ENCODE measurements at regions not wholly inside any gene's neighbourhood (a gene's known extent, or its start where the extent isn't known, plus 50 kb on each side); places are given as distances from the start of the nearest gene placed in this dataset.

DNA sequence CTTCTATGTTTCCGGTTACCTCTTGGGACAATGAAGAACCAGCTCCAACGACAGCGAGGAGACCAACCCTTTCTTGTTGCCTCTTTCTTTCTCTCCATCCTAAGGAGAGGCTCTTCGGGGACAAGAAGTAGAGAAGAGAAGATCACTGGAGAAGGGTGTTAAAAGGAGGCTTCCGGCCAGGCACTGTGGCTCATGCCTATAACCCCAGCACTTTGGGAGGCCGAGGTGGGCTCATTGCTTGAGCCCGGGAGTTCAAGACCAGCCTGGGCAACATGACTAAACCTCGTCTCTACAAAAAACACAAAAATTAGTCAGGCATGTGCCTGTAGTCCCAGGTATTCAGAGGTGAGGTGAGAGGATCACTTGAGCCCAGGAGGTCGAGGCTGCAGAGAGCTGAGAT is 90.8 kb upstream of the TNFAIP3 start:
- no peaks in the 10 kb centered on the region for H3K36me3 ChIP-seq (ENCODE audit: control insufficient read depth in 4 of 4, insufficient read depth in 3 of 4, low read depth in 1 of 4, low read length in 3 of 4)
- no peak for TF ChIP-seq YY1 (IDR thresholded peaks at IDR 0.05)
- TF ChIP-seq EGR1 (IDR thresholded peaks at IDR 0.05; ENCODE audit: low read depth in 2 of 2) = no peak
- no peak for TF ChIP-seq ZBTB33 (IDR thresholded peaks at IDR 0.05)
- no peak for TF ChIP-seq HNF4A (conservative IDR thresholded peaks at IDR 0.05)
- no peak for TF ChIP-seq REST (IDR thresholded peaks at IDR 0.05)
- TF ChIP-seq NR2F2 (IDR thresholded peaks at IDR 0.05) = no peak
- no peak for TF ChIP-seq FOXA2 (IDR thresholded peaks at IDR 0.05)
- no peak for TF ChIP-seq CTCF (IDR thresholded peaks at IDR 0.05; ENCODE audit: low read depth, low read length, missing input control)
- TF ChIP-seq, protein P1, sequence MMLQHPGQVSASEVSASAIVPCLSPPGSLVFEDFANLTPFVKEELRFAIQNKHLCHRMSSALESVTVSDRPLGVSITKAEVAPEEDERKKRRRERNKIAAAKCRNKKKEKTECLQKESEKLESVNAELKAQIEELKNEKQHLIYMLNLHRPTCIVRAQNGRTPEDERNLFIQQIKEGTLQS (IDR thresholded peaks at IDR 0.05) = no peak
- no peak for TF ChIP-seq HNF4G (IDR thresholded peaks at IDR 0.05)
- TF ChIP-seq FOXA1 (IDR thresholded peaks at IDR 0.05) = no peak
- TF ChIP-seq TAF1 (conservative IDR thresholded peaks at IDR 0.05) = no peak
- TF ChIP-seq JUND (IDR thresholded peaks at IDR 0.05) = no peak
- H3K9ac ChIP-seq (ENCODE audit: low read depth in 1 of 2, low read length in 2 of 2) = no peak overlapping the region
- H3K4me1 ChIP-seq (ENCODE audit: control insufficient read depth in 4 of 4, insufficient read depth in 4 of 4, low read length in 3 of 4) = no peaks in the 10 kb centered on the region
- H3K4me3 ChIP-seq (ENCODE audit: low read depth in 1 of 3, low read length in 3 of 3) = no peak overlapping the region
- WGBS = 94% methylated on average over 9 of the region's 9 CpGs
- H3K27me3 ChIP-seq (ENCODE audit: control insufficient read depth in 4 of 4, insufficient read depth in 4 of 4, low read length in 3 of 4) = no peaks in the 10 kb centered on the region
- no peaks in the 10 kb centered on the region for H3K9me3 ChIP-seq (ENCODE audit: control insufficient read depth in 4 of 4, low read length in 3 of 4)
- no peak overlapping the region for H3K27ac ChIP-seq (ENCODE audit: low read depth in 1 of 2, low read length in 2 of 2)
- DNase-seq (ENCODE audit: low spot score) = no peak

- no peak overlapping the region for H3K4me3 ChIP-seq (ENCODE audit: low read depth in 1 of 3, low read length in 3 of 3)
- no peak overlapping the region for H3K9ac ChIP-seq (ENCODE audit: low read depth in 1 of 2, low read length in 2 of 2)
- WGBS = 72% methylated on average over 15 of the region's 15 CpGs
- no peak overlapping the region for H3K27ac ChIP-seq (ENCODE audit: low read depth in 1 of 2, low read length in 2 of 2)
- no peaks in the 10 kb centered on the region for H3K27me3 ChIP-seq (ENCODE audit: control insufficient read depth in 4 of 4, insufficient read depth in 4 of 4, low read length in 3 of 4)
- H3K4me1 ChIP-seq (ENCODE audit: control insufficient read depth in 4 of 4, insufficient read depth in 4 of 4, low read length in 3 of 4) = no peaks in the 10 kb centered on the region
- H3K36me3 ChIP-seq (ENCODE audit: control insufficient read depth in 4 of 4, insufficient read depth in 3 of 4, low read depth in 1 of 4, low read length in 3 of 4) = no peaks in the 10 kb centered on the region
- H3K9me3 ChIP-seq (ENCODE audit: control insufficient read depth in 4 of 4, low read length in 3 of 4) = no peaks in the 10 kb centered on the region
- no peak for DNase-seq (ENCODE audit: low spot score)
- TF ChIP-seq GABPA (IDR thresholded peaks at IDR 0.05 in 1 of 2, conservative IDR thresholded peaks at IDR 0.05 in 1 of 2) = no peak
- no peak for TF ChIP-seq RAD21 (IDR thresholded peaks at IDR 0.05)
- no peak for TF ChIP-seq JUND (IDR thresholded peaks at IDR 0.05)
- TF ChIP-seq CTCF (IDR thresholded peaks at IDR 0.05; ENCODE audit: low read depth, low read length, missing input control) = no peak
- TF ChIP-seq FOXA1 (IDR thresholded peaks at IDR 0.05) = no peak
- no peak for TF ChIP-seq NR2F2 (IDR thresholded peaks at IDR 0.05)
- TF ChIP-seq HNF4G (IDR thresholded peaks at IDR 0.05) = no peak
- no peak for TF ChIP-seq REST (IDR thresholded peaks at IDR 0.05)
- no peak for TF ChIP-seq HNF4A (conservative IDR thresholded peaks at IDR 0.05)
Observed at GRCh38 chr6:137776786-137777686, 90.0 kb upstream of the TNFAIP3 start.
